Dermis microvascular lymphatic vessel endothelial cell (primary cell): ENCODE measurements at regions not wholly inside any gene's neighbourhood (a gene's known extent, or its start where the extent isn't known, plus 50 kb on each side); places are given as distances from the start of the nearest gene placed in this dataset.
A peak's percentile ranks its signal among the peaks of the same experiment; 100 is the strongest.

Experiments used
- DNase-seq, 2 donors: peaks; one replicate each; pipeline versions ENCODE4 v3.0.0 to v3.0.0-alpha.2; 2010; ENCODE audit warnings: low read depth in 2 of 2

- DNase-seq: peak in 1 of 2 donors; percentile 92
Observed at GRCh38 chr12:59839514-59839913, 243.7 kb downstream of the SLC16A7 start.

GRCh38 chr12:59843260-59843843 lies 247.5 kb downstream of the SLC16A7 start:
- no peak for DNase-seq

- DNase-seq: peak in 1 of 2 donors; percentile 50
Observed at GRCh38 chr12:59844750-59845149, 248.9 kb downstream of the SLC16A7 start.

- DNase-seq: no peak
Observed at GRCh38 chr12:59845293-59845692, 249.5 kb downstream of the SLC16A7 start.

- no peak for DNase-seq
Observed at GRCh38 chr12:59847127-59847526, 251.3 kb downstream of the SLC16A7 start.

- DNase-seq: peak in 1 of 2 donors; percentile 39
Observed at GRCh38 chr12:59850268-59850667, 254.4 kb downstream of the SLC16A7 start.

GRCh38 chr12:59858508-59859170 lies 262.8 kb downstream of the SLC16A7 start:
- no peak for DNase-seq

- DNase-seq: no peak
Observed at GRCh38 chr12:59859171-59859510, 263.3 kb downstream of the SLC16A7 start.

- no peak for DNase-seq
Observed at GRCh38 chr12:59861635-59862034, 265.8 kb downstream of the SLC16A7 start.

GRCh38 chr12:59867055-59867454 lies 271.2 kb downstream of the SLC16A7 start:
- DNase-seq: no peak

GRCh38 chr12:59867689-59868088 lies 271.9 kb downstream of the SLC16A7 start:
- no peak for DNase-seq

- DNase-seq: no peak
Observed at GRCh38 chr12:59871779-59872178, 275.9 kb downstream of the SLC16A7 start.

GRCh38 chr12:59873136-59873535 lies 277.3 kb downstream of the SLC16A7 start:
- DNase-seq: no peak

GRCh38 chr12:59874781-59875180 lies 279.0 kb downstream of the SLC16A7 start:
- DNase-seq: no peak

- no peak for DNase-seq
Observed at GRCh38 chr12:59886131-59886733, 290.4 kb downstream of the SLC16A7 start.

- no peak for DNase-seq
Observed at GRCh38 chr12:59887178-59887577, 291.3 kb downstream of the SLC16A7 start.

- DNase-seq: peak in 1 of 2 donors; percentile 1
Observed at GRCh38 chr12:59890896-59891579, 295.2 kb downstream of the SLC16A7 start.

- no peak for DNase-seq
Observed at GRCh38 chr12:59895166-59895775, 299.4 kb downstream of the SLC16A7 start.

- no peak for DNase-seq
Observed at GRCh38 chr12:59904874-59905521, 309.2 kb downstream of the SLC16A7 start.

- DNase-seq: no peak
Observed at GRCh38 chr12:59911516-59911915, 315.7 kb downstream of the SLC16A7 start.

- no peak for DNase-seq
Observed at GRCh38 chr12:59916988-59917387, 321.2 kb downstream of the SLC16A7 start.

- no peak for DNase-seq
Observed at GRCh38 chr12:59927032-59927431, 331.2 kb downstream of the SLC16A7 start.
